ENCODE measurements at regions not wholly inside any gene's neighbourhood (a gene's known extent, or its start where the extent isn't known, plus 50 kb on each side); places are given as distances from the start of the nearest gene placed in this dataset.

DNA sequence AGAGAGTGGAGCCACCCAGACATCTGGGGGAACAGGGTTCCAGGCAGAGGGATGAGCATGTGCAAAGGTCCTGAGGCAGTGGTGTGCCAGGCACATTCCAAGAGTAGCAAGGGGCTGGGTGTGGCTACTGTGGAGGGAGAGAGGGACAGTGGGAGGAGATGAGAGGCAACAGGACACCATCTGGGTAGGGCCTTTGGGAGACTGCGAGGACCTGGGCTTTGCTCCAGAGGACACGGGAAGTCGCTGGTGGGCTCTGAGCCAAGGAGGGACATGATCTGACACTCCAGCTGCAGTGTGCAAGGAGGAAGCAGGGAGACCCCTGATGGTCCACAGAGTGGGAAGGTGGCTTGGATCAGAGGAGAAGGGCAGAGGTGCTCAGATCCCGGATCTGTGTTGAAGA, 56.7 kb upstream of the MED9 start:
- H3K4me3 ChIP-seq (ENCODE audit: low read depth in 1 of 3, low read length in 3 of 3): no peak overlapping the region
- peaks cover 0 to 14% of the 10 kb centered on the region in 2 donors for H3K9me3 ChIP-seq (ENCODE audit: control insufficient read depth in 2 of 2, insufficient read depth in 1 of 2, low read depth in 1 of 2, low read length in 1 of 2)
- DNase-seq (no peak), FAIRE-seq (no peak)
- H3K27ac ChIP-seq (ENCODE audit: low read depth in 1 of 3, low read length in 2 of 3): peak overlapping the region in 1 of 3 donors; percentile 32
- no peaks in the 10 kb centered on the region for H3K36me3 ChIP-seq (ENCODE audit: control insufficient read depth in 3 of 3, insufficient read depth in 2 of 3, low read depth in 1 of 3, low read length in 3 of 3)
- H3K27me3 ChIP-seq (ENCODE audit: control insufficient read depth in 3 of 3, insufficient read depth in 3 of 3, low read length in 3 of 3): no peaks in the 10 kb centered on the region
- 51 to 57% (median 54%) methylated on average over 4 of the region's 4 CpGs for WGBS, 3 donors
- peaks cover 0 to 16% (median 3%) of the 10 kb centered on the region in 3 donors for H3K4me1 ChIP-seq (ENCODE audit: control insufficient read depth in 3 of 3, insufficient read depth in 2 of 3, low read depth in 1 of 3, low read length in 2 of 3)

GRCh38 chr17:17420561-17421269, 56.1 kb upstream of the MED9 start:
- H3K36me3 ChIP-seq (ENCODE audit: control insufficient read depth in 3 of 3, insufficient read depth in 2 of 3, low read depth in 1 of 3, low read length in 3 of 3): no peaks in the 10 kb centered on the region
- H3K27ac ChIP-seq (ENCODE audit: low read depth in 1 of 3, low read length in 2 of 3): peak overlapping the region in 1 of 3 donors; percentile 11
- WGBS, 3 donors: 76 to 91% (median 83%) methylated on average over 16 of the region's 16 CpGs

GRCh38 chr17:17421346-17422216, 55.2 kb upstream of the MED9 start:
- Histone ChIP-seq H3K27me3 (ENCODE audit: control insufficient read depth in 3 of 3, insufficient read depth in 3 of 3, low read length in 3 of 3) (no peaks in the 10 kb centered on the region), H3K27ac (ENCODE audit: low read depth in 1 of 3, low read length in 2 of 3) (peak overlapping the region in 1 of 3 donors; percentile 11), H3K9me3 (ENCODE audit: control insufficient read depth in 2 of 2, insufficient read depth in 1 of 2, low read depth in 1 of 2, low read length in 1 of 2) (peaks cover 0 to 17% of the 10 kb centered on the region in 2 donors), H3K4me3 (ENCODE audit: low read depth in 1 of 3, low read length in 3 of 3) (no peak overlapping the region), H3K36me3 (ENCODE audit: control insufficient read depth in 3 of 3, insufficient read depth in 2 of 3, low read depth in 1 of 3, low read length in 3 of 3) (no peaks in the 10 kb centered on the region), H3K4me1 (ENCODE audit: control insufficient read depth in 3 of 3, insufficient read depth in 2 of 3, low read depth in 1 of 3, low read length in 2 of 3) (peaks cover 0 to 16% (median 3%) of the 10 kb centered on the region in 3 donors)
- DNase-seq (no peak), FAIRE-seq (no peak)
- WGBS, 3 donors: 88 to 95% (median 91%) methylated on average over 10 of the region's 10 CpGs

More at GRCh38 chr17:17420561-17421269, 56.1 kb upstream of the MED9 start:
- FAIRE-seq (no peak), DNase-seq (no peak)
- Histone ChIP-seq H3K4me1 (ENCODE audit: control insufficient read depth in 3 of 3, insufficient read depth in 2 of 3, low read depth in 1 of 3, low read length in 2 of 3) (peaks cover 0 to 16% (median 3%) of the 10 kb centered on the region in 3 donors), H3K9me3 (ENCODE audit: control insufficient read depth in 2 of 2, insufficient read depth in 1 of 2, low read depth in 1 of 2, low read length in 1 of 2) (peaks cover 0 to 17% of the 10 kb centered on the region in 2 donors), H3K27me3 (ENCODE audit: control insufficient read depth in 3 of 3, insufficient read depth in 3 of 3, low read length in 3 of 3) (no peaks in the 10 kb centered on the region), H3K4me3 (ENCODE audit: low read depth in 1 of 3, low read length in 3 of 3) (no peak overlapping the region)

DNA sequence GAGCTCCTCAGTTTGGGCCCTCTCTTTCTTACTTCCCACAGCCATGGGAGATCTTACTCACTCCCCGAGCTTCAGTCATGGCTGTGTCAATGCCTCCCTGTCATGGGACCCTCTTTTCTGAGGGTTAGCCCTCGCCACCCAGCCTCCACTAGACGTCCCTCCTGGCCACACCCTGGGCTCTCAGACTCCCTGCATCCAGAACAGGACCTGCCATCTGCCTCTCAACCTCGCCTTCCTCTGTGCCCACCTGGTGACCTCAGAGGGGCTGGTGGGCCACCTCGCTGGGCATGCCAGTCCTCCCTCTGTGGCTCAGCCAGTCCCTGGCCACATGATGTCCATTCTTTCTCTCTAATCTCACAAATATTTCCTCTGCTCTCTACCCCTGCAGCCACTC, 54.6 kb upstream of the MED9 start:
- H3K27me3 ChIP-seq (ENCODE audit: control insufficient read depth in 3 of 3, insufficient read depth in 3 of 3, low read length in 3 of 3): no peaks in the 10 kb centered on the region
- DNase-seq: no peak
- H3K36me3 ChIP-seq (ENCODE audit: control insufficient read depth in 3 of 3, insufficient read depth in 2 of 3, low read depth in 1 of 3, low read length in 3 of 3): no peaks in the 10 kb centered on the region
- H3K4me3 ChIP-seq (ENCODE audit: low read depth in 1 of 3, low read length in 3 of 3): no peak overlapping the region
- 77 to 85% (median 79%) methylated on average over 5 of the region's 5 CpGs for WGBS, 3 donors
- H3K9me3 ChIP-seq (ENCODE audit: control insufficient read depth in 2 of 2, insufficient read depth in 1 of 2, low read depth in 1 of 2, low read length in 1 of 2): peaks cover 0 to 17% of the 10 kb centered on the region in 2 donors
- no peak overlapping the region for H3K27ac ChIP-seq (ENCODE audit: low read depth in 1 of 3, low read length in 2 of 3)
- FAIRE-seq: no peak
- peaks cover 0 to 16% (median 3%) of the 10 kb centered on the region in 3 donors for H3K4me1 ChIP-seq (ENCODE audit: control insufficient read depth in 3 of 3, insufficient read depth in 2 of 3, low read depth in 1 of 3, low read length in 2 of 3)

GRCh38 chr17:17422641-17423040, 54.2 kb upstream of the MED9 start:
- H3K4me3 ChIP-seq (ENCODE audit: low read depth in 1 of 3, low read length in 3 of 3): no peak overlapping the region
- WGBS, 3 donors: 90% methylated on average over 7 of the region's 7 CpGs
- H3K36me3 ChIP-seq (ENCODE audit: control insufficient read depth in 3 of 3, insufficient read depth in 2 of 3, low read depth in 1 of 3, low read length in 3 of 3): no peaks in the 10 kb centered on the region
- no peak for FAIRE-seq
- no peak for DNase-seq
- peaks cover 0 to 12% (median 3%) of the 10 kb centered on the region in 3 donors for H3K4me1 ChIP-seq (ENCODE audit: control insufficient read depth in 3 of 3, insufficient read depth in 2 of 3, low read depth in 1 of 3, low read length in 2 of 3)
- no peaks in the 10 kb centered on the region for H3K27me3 ChIP-seq (ENCODE audit: control insufficient read depth in 3 of 3, insufficient read depth in 3 of 3, low read length in 3 of 3)
- no peak overlapping the region for H3K27ac ChIP-seq (ENCODE audit: low read depth in 1 of 3, low read length in 2 of 3)
- H3K9me3 ChIP-seq (ENCODE audit: control insufficient read depth in 2 of 2, insufficient read depth in 1 of 2, low read depth in 1 of 2, low read length in 1 of 2): peaks cover 0 to 17% of the 10 kb centered on the region in 2 donors

DNA sequence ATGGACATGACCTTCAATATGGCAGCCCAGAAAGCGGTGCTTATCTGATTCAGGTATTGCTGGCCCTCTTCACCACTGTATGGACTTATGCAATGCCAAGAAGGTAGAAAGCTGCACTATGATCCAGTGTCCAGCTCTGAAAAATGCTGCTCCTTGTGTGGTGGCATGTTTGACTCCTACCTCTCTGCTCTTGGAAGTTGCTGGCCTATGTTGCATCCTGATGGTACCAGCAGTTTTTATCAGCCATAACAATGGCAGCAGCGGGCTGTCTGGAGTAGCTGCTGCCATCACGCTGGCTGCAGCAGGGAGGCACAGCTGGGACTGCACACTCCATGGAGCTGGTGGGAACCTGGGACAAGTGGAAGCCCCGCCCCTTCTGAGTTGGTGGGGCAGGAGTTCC, 53.1 kb upstream of the MED9 start:
- no peak for DNase-seq
- Histone ChIP-seq H3K9me3 (ENCODE audit: control insufficient read depth in 2 of 2, insufficient read depth in 1 of 2, low read depth in 1 of 2, low read length in 1 of 2) (peaks cover 0 to 17% of the 10 kb centered on the region in 2 donors), H3K4me3 (ENCODE audit: low read depth in 1 of 3, low read length in 3 of 3) (no peak overlapping the region), H3K27me3 (ENCODE audit: control insufficient read depth in 3 of 3, insufficient read depth in 3 of 3, low read length in 3 of 3) (no peaks in the 10 kb centered on the region), H3K4me1 (ENCODE audit: control insufficient read depth in 3 of 3, insufficient read depth in 2 of 3, low read depth in 1 of 3, low read length in 2 of 3) (peaks cover 0 to 3% (median 1%) of the 10 kb centered on the region in 3 donors), H3K27ac (ENCODE audit: low read depth in 1 of 3, low read length in 2 of 3) (no peak overlapping the region), H3K36me3 (ENCODE audit: control insufficient read depth in 3 of 3, insufficient read depth in 2 of 3, low read depth in 1 of 3, low read length in 3 of 3) (no peaks in the 10 kb centered on the region)
- 83 to 95% (median 88%) methylated on average over 4 of the region's 4 CpGs for WGBS, 3 donors
- no peak for FAIRE-seq

DNA sequence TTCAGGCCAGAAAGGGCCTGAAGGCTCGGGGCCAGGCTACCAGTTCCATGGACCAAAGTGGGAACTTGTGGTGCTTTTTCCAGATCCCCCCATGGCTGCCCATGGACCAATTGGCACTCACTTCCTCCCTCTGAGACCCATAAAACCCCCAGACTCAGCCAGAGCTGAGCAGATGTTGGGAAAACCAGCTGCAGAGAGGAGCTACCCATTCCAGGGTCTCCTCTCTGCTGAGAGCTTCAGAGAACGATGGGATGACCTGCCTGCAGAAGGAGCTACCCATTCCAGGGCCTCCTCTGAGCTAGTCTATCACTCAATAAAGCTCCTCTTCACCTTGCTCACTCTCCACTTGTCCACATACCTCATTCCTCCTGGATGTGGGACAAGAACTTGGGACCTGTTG, 52.2 kb upstream of the MED9 start:
- Histone ChIP-seq H3K4me3 (ENCODE audit: low read depth in 1 of 3, low read length in 3 of 3) (no peak overlapping the region), H3K9me3 (ENCODE audit: control insufficient read depth in 2 of 2, insufficient read depth in 1 of 2, low read depth in 1 of 2, low read length in 1 of 2) (peaks cover 0 to 17% of the 10 kb centered on the region in 2 donors), H3K27ac (ENCODE audit: low read depth in 1 of 3, low read length in 2 of 3) (no peak overlapping the region), H3K27me3 (ENCODE audit: control insufficient read depth in 3 of 3, insufficient read depth in 3 of 3, low read length in 3 of 3) (no peaks in the 10 kb centered on the region), H3K36me3 (ENCODE audit: control insufficient read depth in 3 of 3, insufficient read depth in 2 of 3, low read depth in 1 of 3, low read length in 3 of 3) (no peaks in the 10 kb centered on the region), H3K4me1 (ENCODE audit: control insufficient read depth in 3 of 3, insufficient read depth in 2 of 3, low read depth in 1 of 3, low read length in 2 of 3) (no peaks in the 10 kb centered on the region)
- FAIRE-seq (no peak), DNase-seq (no peak)
- WGBS, 3 donors: 65 to 79% (median 66%) methylated on average over 2 of the region's 2 CpGs

- H3K27me3 ChIP-seq (ENCODE audit: control insufficient read depth in 3 of 3, insufficient read depth in 3 of 3, low read length in 3 of 3): no peaks in the 10 kb centered on the region
- no peaks in the 10 kb centered on the region for H3K36me3 ChIP-seq (ENCODE audit: control insufficient read depth in 3 of 3, insufficient read depth in 2 of 3, low read depth in 1 of 3, low read length in 3 of 3)
- no peaks in the 10 kb centered on the region for H3K4me1 ChIP-seq (ENCODE audit: control insufficient read depth in 3 of 3, insufficient read depth in 2 of 3, low read depth in 1 of 3, low read length in 2 of 3)
- no peak for DNase-seq
- no peak for FAIRE-seq
- no peak overlapping the region for H3K4me3 ChIP-seq (ENCODE audit: low read depth in 1 of 3, low read length in 3 of 3)
- H3K9me3 ChIP-seq (ENCODE audit: control insufficient read depth in 2 of 2, insufficient read depth in 1 of 2, low read depth in 1 of 2, low read length in 1 of 2): peaks cover 0 to 18% of the 10 kb centered on the region in 2 donors
- 96 to 98% (median 97%) methylated on average over 7 of the region's 7 CpGs for WGBS, 3 donors
- H3K27ac ChIP-seq (ENCODE audit: low read depth in 1 of 3, low read length in 2 of 3): no peak overlapping the region
These were observed 51.8 kb upstream of the MED9 start for GRCh38 chr17:17425005-17425404.

All from small intestine (tissue), 7 donors.